ENCODE measurements at regions not wholly inside any gene's neighbourhood (a gene's known extent, or its start where the extent isn't known, plus 50 kb on each side); places are given as distances from the start of the nearest gene placed in this dataset.

DNA sequence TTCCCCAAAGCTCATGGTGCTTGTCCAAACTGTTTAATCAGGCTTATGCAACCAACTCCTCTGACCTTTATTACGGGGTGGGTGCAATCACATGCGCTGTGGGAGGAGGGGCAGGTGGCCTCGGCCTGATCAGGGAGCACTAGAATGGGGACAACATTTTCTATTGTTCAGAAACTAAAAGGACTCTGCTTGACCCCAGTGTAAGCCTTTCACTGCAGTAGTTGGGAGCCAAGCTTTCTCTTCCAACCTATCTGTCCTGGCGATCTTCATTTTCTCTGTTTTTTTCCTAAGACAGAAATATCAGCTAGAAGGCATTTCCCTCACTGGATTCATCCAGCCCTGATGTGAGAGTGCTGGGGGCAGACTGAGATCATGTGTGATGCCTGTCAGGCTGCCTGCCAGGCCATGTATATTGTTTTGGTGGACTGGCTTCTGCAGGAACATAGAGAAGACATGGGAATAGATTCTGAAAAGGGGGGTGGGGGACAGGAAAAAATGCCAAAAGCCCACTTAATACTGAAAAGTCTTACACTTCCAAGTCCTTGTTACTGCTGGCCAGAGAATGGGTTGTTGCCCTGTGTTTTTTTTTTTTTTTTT lies 627.0 kb upstream of the TBL1XR1 start (continued):
- TF ChIP-seq, protein P1, sequence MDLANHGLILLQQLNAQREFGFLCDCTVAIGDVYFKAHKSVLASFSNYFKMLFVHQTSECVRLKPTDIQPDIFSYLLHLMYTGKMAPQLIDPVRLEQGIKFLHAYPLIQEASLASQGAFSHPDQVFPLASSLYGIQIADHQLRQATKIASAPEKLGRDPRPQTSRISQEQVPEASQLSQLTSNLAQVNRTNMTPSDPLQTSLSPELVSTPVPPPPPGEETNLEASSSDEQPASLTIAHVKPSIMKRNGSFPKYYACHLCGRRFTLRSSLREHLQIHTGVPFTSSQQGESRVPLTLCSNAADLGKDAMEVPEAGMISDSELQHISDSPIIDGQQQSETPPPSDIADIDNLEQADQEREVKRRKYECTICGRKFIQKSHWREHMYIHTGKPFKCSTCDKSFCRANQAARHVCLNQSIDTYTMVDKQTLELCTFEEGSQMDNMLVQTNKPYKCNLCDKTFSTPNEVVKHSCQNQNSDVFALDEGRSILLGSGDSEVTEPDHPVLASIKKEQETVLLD (CRISPR knock-in tag; IDR thresholded peaks at IDR 0.05; ENCODE audit: low read depth) = 0 out of 2 replicates have a peak, but pooled peaks have one; percentile 31
- no peak for TF ChIP-seq ZFP36L2 (CRISPR knock-in tag; IDR thresholded peaks at IDR 0.05)
- TF ChIP-seq, protein P2, sequence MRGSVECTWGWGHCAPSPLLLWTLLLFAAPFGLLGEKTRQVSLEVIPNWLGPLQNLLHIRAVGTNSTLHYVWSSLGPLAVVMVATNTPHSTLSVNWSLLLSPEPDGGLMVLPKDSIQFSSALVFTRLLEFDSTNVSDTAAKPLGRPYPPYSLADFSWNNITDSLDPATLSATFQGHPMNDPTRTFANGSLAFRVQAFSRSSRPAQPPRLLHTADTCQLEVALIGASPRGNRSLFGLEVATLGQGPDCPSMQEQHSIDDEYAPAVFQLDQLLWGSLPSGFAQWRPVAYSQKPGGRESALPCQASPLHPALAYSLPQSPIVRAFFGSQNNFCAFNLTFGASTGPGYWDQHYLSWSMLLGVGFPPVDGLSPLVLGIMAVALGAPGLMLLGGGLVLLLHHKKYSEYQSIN (CRISPR knock-in tag; IDR thresholded peaks at IDR 0.05; ENCODE audit: borderline replicate concordance) = no peak
- no peak for TF ChIP-seq TEAD2 (CRISPR knock-in tag; IDR thresholded peaks at IDR 0.05)
- TF ChIP-seq PHF20 (CRISPR knock-in tag; IDR thresholded peaks at IDR 0.05) = no peak
- TF ChIP-seq, protein P3, sequence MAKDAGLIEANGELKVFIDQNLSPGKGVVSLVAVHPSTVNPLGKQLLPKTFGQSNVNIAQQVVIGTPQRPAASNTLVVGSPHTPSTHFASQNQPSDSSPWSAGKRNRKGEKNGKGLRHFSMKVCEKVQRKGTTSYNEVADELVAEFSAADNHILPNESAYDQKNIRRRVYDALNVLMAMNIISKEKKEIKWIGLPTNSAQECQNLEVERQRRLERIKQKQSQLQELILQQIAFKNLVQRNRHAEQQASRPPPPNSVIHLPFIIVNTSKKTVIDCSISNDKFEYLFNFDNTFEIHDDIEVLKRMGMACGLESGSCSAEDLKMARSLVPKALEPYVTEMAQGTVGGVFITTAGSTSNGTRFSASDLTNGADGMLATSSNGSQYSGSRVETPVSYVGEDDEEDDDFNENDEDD (CRISPR knock-in tag; IDR thresholded peaks at IDR 0.05; ENCODE audit: borderline replicate concordance) = peak; percentile 39; the same call in 1 of the 2 replicates
- no peak for TF ChIP-seq TAF1 (CRISPR knock-in tag; IDR thresholded peaks at IDR 0.05)
- no peak for TF ChIP-seq ZFAT (CRISPR knock-in tag; conservative IDR thresholded peaks at IDR 0.05)
- TF ChIP-seq, protein P4, sequence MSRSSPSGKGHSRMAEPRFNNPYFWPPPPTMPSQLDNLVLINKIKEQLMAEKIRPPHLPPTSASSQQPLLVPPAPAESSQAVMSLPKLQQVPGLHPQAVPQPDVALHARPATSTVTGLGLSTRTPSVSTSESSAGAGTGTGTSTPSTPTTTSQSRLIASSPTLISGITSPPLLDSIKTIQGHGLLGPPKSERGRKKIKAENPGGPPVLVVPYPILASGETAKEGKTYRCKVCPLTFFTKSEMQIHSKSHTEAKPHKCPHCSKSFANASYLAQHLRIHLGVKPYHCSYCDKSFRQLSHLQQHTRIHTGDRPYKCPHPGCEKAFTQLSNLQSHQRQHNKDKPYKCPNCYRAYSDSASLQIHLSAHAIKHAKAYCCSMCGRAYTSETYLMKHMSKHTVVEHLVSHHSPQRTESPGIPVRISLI (CRISPR knock-in tag; IDR thresholded peaks at IDR 0.05; ENCODE audit: borderline replicate concordance) = peak; percentile 73; the same call in 1 of the 2 replicates
- no peak for TF ChIP-seq RFX3 (CRISPR knock-in tag; IDR thresholded peaks at IDR 0.05)
- no peak for TF ChIP-seq FOXA1 (IDR thresholded peaks at IDR 0.05)
- peak; percentile 60 for TF ChIP-seq FOXA1 (CRISPR knock-in tag; IDR thresholded peaks at IDR 0.05)
- peak; percentile 88 for TF ChIP-seq RERE (CRISPR knock-in tag; IDR thresholded peaks at IDR 0.05; ENCODE audit: low read depth)
- TF ChIP-seq POLR2AphosphoS5 (IDR thresholded peaks at IDR 0.05; ENCODE audit: low read depth, low read length) = peak; percentile 61
- peak; percentile 100 for TF ChIP-seq GFI1 (CRISPR knock-in tag; IDR thresholded peaks at IDR 0.05; ENCODE audit: borderline replicate concordance)
- no peak for TF ChIP-seq SETDB1 (CRISPR knock-in tag; IDR thresholded peaks at IDR 0.05; ENCODE audit: borderline replicate concordance)
- peak; percentile 85 for TF ChIP-seq BORCS8-MEF2B (CRISPR knock-in tag; IDR thresholded peaks at IDR 0.05)
- TF ChIP-seq ZNF430 (CRISPR knock-in tag; IDR thresholded peaks at IDR 0.05) = peak; percentile 85; the same call in 1 of the 2 replicates
- TF ChIP-seq SMAD1 (CRISPR knock-in tag; IDR thresholded peaks at IDR 0.05; ENCODE audit: borderline replicate concordance, low read depth) = no peak
- TF ChIP-seq HNF4G (IDR thresholded peaks at IDR 0.05; ENCODE audit: borderline replicate concordance, low read depth, low read length) = peak; percentile 92
- TF ChIP-seq HNF4G (CRISPR knock-in tag; IDR thresholded peaks at IDR 0.05; ENCODE audit: borderline replicate concordance, low read depth) = peak; percentile 75; the same call in 1 of the 2 replicates
